Naive thymus-derived CD4-positive, alpha-beta T cell (primary cell): ENCODE measurements at regions not wholly inside any gene's neighbourhood (a gene's known extent, or its start where the extent isn't known, plus 50 kb on each side); places are given as distances from the start of the nearest gene placed in this dataset.

Experiments used
- ATAC-seq: fragments of 150-1000 bp; cut with Tn5 transposase; 2 replicates; pipeline ENCODE4 v1.10.0; 2021; ENCODE audit warnings: mild to moderate bottlenecking, moderate library complexity
- CTCF ChIA-PET: fragments of 350-600 bp; sonication (Branson Sonifier 250); formaldehyde crosslinking; loops from one replicate; lab custom pipeline; 2021; ENCODE audit warnings: antibody characterized with exemption; lab: Charles Lee
- POLR2A ChIA-PET: fragments of 350-600 bp; sonication (Branson Sonifier 250); formaldehyde crosslinking; loops from one replicate; lab custom pipeline; 2021; ENCODE audit warnings: antibody characterized with exemption, inconsistent platforms; lab: Charles Lee
- DNase-seq, 9 donors: peaks; one replicate each; pipeline versions ENCODE4 v3.0.0 to v3.0.0-alpha.2; 2020 to 2022; ENCODE audit warnings: mixed read lengths in 1 of 9
- H3K27ac ChIP-seq: one replicate; pipeline ENCODE4 v1.7.0; 2013; ENCODE audit warnings: mild to moderate bottlenecking, low read depth, low read length, moderate library complexity
- H3K27me3 ChIP-seq, 2 donors: one replicate each; pipeline ENCODE4 v1.7.0; 2013; ENCODE audit warnings: low read length in 2 of 2, mild to moderate bottlenecking in 2 of 2, moderate library complexity in 2 of 2; ENCODE audit not compliant: control insufficient read depth in 2 of 2, insufficient read depth in 2 of 2
- H3K36me3 ChIP-seq, 3 experiments: 1 replicate in 2 of 3; 2 replicates in 1 of 3; pipeline ENCODE4 v1.7.0; 2013; ENCODE audit warnings: low read length in 3 of 3, mild to moderate bottlenecking in 3 of 3, moderate library complexity in 1 of 3; ENCODE audit not compliant: insufficient read depth in 3 of 3, control insufficient read depth in 2 of 3
- H3K4me1 ChIP-seq, 2 donors: one replicate each; pipeline ENCODE4 v1.7.0; 2013; ENCODE audit warnings: low read length in 2 of 2, mild to moderate bottlenecking in 2 of 2, moderate library complexity in 1 of 2; ENCODE audit not compliant: control insufficient read depth in 2 of 2, insufficient read depth in 2 of 2
- H3K4me3 ChIP-seq: 2 replicates; pipeline ENCODE4 v1.7.0; 2013; ENCODE audit warnings: mild to moderate bottlenecking, low read length
- H3K9me3 ChIP-seq, 3 experiments: 1 replicate in 2 of 3; 2 replicates in 1 of 3; pipeline ENCODE4 v1.7.0; 2013; ENCODE audit warnings: low read length in 3 of 3; ENCODE audit not compliant: control insufficient read depth in 2 of 3
- H3K27ac Mint-ChIP-seq, 9 donors: one replicate each; pipeline ENCODE4 v1.8.0; 2020 to 2022; ENCODE audit warnings: mixed read lengths in 9 of 9, mild to moderate bottlenecking in 8 of 9, moderate library complexity in 5 of 9, inconsistent platforms in 2 of 9
- H3K27me3 Mint-ChIP-seq, 5 donors: one replicate each; pipeline ENCODE4 v1.8.0; 2021 to 2022; ENCODE audit warnings: mixed read lengths in 5 of 5, mild to moderate bottlenecking in 1 of 5
- H3K36me3 Mint-ChIP-seq, 5 donors: one replicate each; pipeline ENCODE4 v1.8.0; 2020 to 2022; ENCODE audit warnings: mixed read lengths in 5 of 5, mild to moderate bottlenecking in 3 of 5, inconsistent platforms in 1 of 5
- H3K4me1 Mint-ChIP-seq, 7 donors: one replicate each; pipeline ENCODE4 v1.8.0; 2020 to 2022; ENCODE audit warnings: mixed read lengths in 7 of 7, mild to moderate bottlenecking in 3 of 7, inconsistent platforms in 1 of 7
- H3K4me3 Mint-ChIP-seq, 10 donors: one replicate each; pipeline ENCODE4 v1.8.0; 2020 to 2022; ENCODE audit warnings: mild to moderate bottlenecking in 10 of 10, mixed read lengths in 10 of 10, moderate library complexity in 6 of 10, inconsistent platforms in 2 of 10
- H3K9me3 Mint-ChIP-seq, 11 donors: one replicate each; pipeline ENCODE4 v1.8.0; 2020 to 2022; ENCODE audit warnings: mixed read lengths in 11 of 11, mild to moderate bottlenecking in 4 of 11, inconsistent platforms in 1 of 11, moderate library complexity in 1 of 11
- intact Hi-C, 2 donors: fragments of 100-400 bp; cut with micrococcal nuclease; formaldehyde crosslinking; loops; one replicate each; pipeline ENCODE4 v1.15.1; 2023

- Histone ChIP-seq H3K36me3 (no peaks in the 10 kb centered on the region), H3K4me1 (no peaks in the 10 kb centered on the region), H3K4me3 (no peak overlapping the region), H3K9me3 (peaks cover 0 to 4% (median 0%) of the 10 kb centered on the region in 3 experiments), H3K27ac (no peak overlapping the region), H3K27me3 (no peaks in the 10 kb centered on the region)
- CTCF ChIA-PET, result no interaction called here
- ATAC-seq (no peak), DNase-seq (no peak)
- POLR2A ChIA-PET, result no interaction called here
- Mint-ChIP-seq H3K27ac (no peak overlapping the region), H3K9me3 (peaks cover 0 to 7% (median 3%) of the 10 kb centered on the region in 11 donors), H3K36me3 (no peaks in the 10 kb centered on the region), H3K27me3 (no peaks in the 10 kb centered on the region), H3K4me1 (no peaks in the 10 kb centered on the region), H3K4me3 (no peak overlapping the region)
- intact Hi-C loops, result no loop called here
Measured at GRCh38 chr1:81432059-81432458, 368.7 kb upstream of the ADGRL2 start.

GRCh38 chr1:81431624-81432000 lies 369.1 kb upstream of the ADGRL2 start:
- Mint-ChIP-seq H3K4me3 (no peak overlapping the region), H3K4me1 (no peaks in the 10 kb centered on the region), H3K36me3 (no peaks in the 10 kb centered on the region), H3K27me3 (no peaks in the 10 kb centered on the region), H3K9me3 (peaks cover 0 to 12% (median 3%) of the 10 kb centered on the region in 11 donors), H3K27ac (no peak overlapping the region)
- ATAC-seq (no peak), DNase-seq (no peak)
- peaks cover 0 to 5% (median 0%) of the 10 kb centered on the region in 3 experiments for H3K9me3 ChIP-seq
- ChIA-PET POLR2A (no interaction called here), CTCF (no interaction called here)
- no peak overlapping the region for H3K4me3 ChIP-seq
- H3K27ac ChIP-seq, result no peak overlapping the region
- H3K36me3 ChIP-seq, result no peaks in the 10 kb centered on the region
- intact Hi-C loops, result no loop called here
- no peaks in the 10 kb centered on the region for H3K4me1 ChIP-seq
- no peaks in the 10 kb centered on the region for H3K27me3 ChIP-seq

GRCh38 chr1:81430955-81431623 lies 369.6 kb upstream of the ADGRL2 start:
- no peaks in the 10 kb centered on the region for H3K36me3 Mint-ChIP-seq
- DNase-seq (no peak), ATAC-seq (no peak)
- Histone ChIP-seq H3K4me1 (no peaks in the 10 kb centered on the region), H3K4me3 (no peak overlapping the region), H3K27me3 (no peaks in the 10 kb centered on the region), H3K27ac (no peak overlapping the region), H3K36me3 (no peaks in the 10 kb centered on the region), H3K9me3 (peaks cover 0 to 5% (median 0%) of the 10 kb centered on the region in 3 experiments)
- ChIA-PET POLR2A (no interaction called here), CTCF (no interaction called here)
- H3K27ac Mint-ChIP-seq, result no peak overlapping the region
- H3K4me1 Mint-ChIP-seq, result no peaks in the 10 kb centered on the region
- peaks cover 0 to 16% (median 3%) of the 10 kb centered on the region in 11 donors for H3K9me3 Mint-ChIP-seq
- H3K27me3 Mint-ChIP-seq, result no peaks in the 10 kb centered on the region
- intact Hi-C loops, result no loop called here
- no peak overlapping the region for H3K4me3 Mint-ChIP-seq

GRCh38 chr1:81430236-81430938 lies 370.3 kb upstream of the ADGRL2 start:
- intact Hi-C loops, result no loop called here
- H3K4me1 Mint-ChIP-seq, result no peaks in the 10 kb centered on the region
- no peak overlapping the region for H3K27ac Mint-ChIP-seq
- Histone ChIP-seq H3K4me1 (no peaks in the 10 kb centered on the region), H3K27me3 (no peaks in the 10 kb centered on the region), H3K9me3 (peaks cover 0 to 5% (median 0%) of the 10 kb centered on the region in 3 experiments), H3K4me3 (no peak overlapping the region), H3K27ac (no peak overlapping the region), H3K36me3 (no peaks in the 10 kb centered on the region)
- H3K4me3 Mint-ChIP-seq, result no peak overlapping the region
- H3K27me3 Mint-ChIP-seq, result no peaks in the 10 kb centered on the region
- H3K36me3 Mint-ChIP-seq, result no peaks in the 10 kb centered on the region
- POLR2A ChIA-PET, result no interaction called here
- no peak for ATAC-seq
- DNase-seq, result no peak
- H3K9me3 Mint-ChIP-seq, result peaks cover 0 to 16% (median 3%) of the 10 kb centered on the region in 11 donors
- CTCF ChIA-PET, result no interaction called here

GRCh38 chr1:81428998-81429397 lies 371.7 kb upstream of the ADGRL2 start:
- Mint-ChIP-seq H3K27ac (no peak overlapping the region), H3K4me1 (no peaks in the 10 kb centered on the region), H3K36me3 (no peaks in the 10 kb centered on the region), H3K27me3 (no peaks in the 10 kb centered on the region), H3K9me3 (peaks cover 0 to 16% (median 3%) of the 10 kb centered on the region in 11 donors), H3K4me3 (no peak overlapping the region)
- intact Hi-C loops, result no loop called here
- peaks cover 0 to 5% (median 0%) of the 10 kb centered on the region in 3 experiments for H3K9me3 ChIP-seq
- no peaks in the 10 kb centered on the region for H3K4me1 ChIP-seq
- ChIA-PET CTCF (no interaction called here), POLR2A (no interaction called here)
- ATAC-seq (no peak), DNase-seq (no peak)
- H3K4me3 ChIP-seq, result no peak overlapping the region
- H3K27me3 ChIP-seq, result no peaks in the 10 kb centered on the region
- no peaks in the 10 kb centered on the region for H3K36me3 ChIP-seq
- H3K27ac ChIP-seq, result no peak overlapping the region

GRCh38 chr1:81424816-81425215 lies 375.9 kb upstream of the ADGRL2 start:
- ChIA-PET CTCF (no interaction called here), POLR2A (no interaction called here)
- intact Hi-C loops, result no loop called here
- Histone ChIP-seq H3K4me1 (no peaks in the 10 kb centered on the region), H3K36me3 (no peaks in the 10 kb centered on the region), H3K9me3 (peaks cover 0 to 5% (median 0%) of the 10 kb centered on the region in 3 experiments), H3K4me3 (no peak overlapping the region), H3K27ac (no peak overlapping the region), H3K27me3 (no peaks in the 10 kb centered on the region)
- Mint-ChIP-seq H3K9me3 (peaks cover 0 to 14% (median 2%) of the 10 kb centered on the region in 11 donors), H3K4me1 (no peaks in the 10 kb centered on the region), H3K27me3 (no peaks in the 10 kb centered on the region), H3K36me3 (no peaks in the 10 kb centered on the region), H3K27ac (no peak overlapping the region), H3K4me3 (no peak overlapping the region)
- no peak for DNase-seq
- no peak for ATAC-seq

GRCh38 chr1:81424061-81424460 lies 376.7 kb upstream of the ADGRL2 start:
- no peak for DNase-seq
- H3K9me3 Mint-ChIP-seq, result peaks cover 0 to 14% (median 0%) of the 10 kb centered on the region in 11 donors
- H3K9me3 ChIP-seq, result peaks cover 0 to 5% (median 0%) of the 10 kb centered on the region in 3 experiments

More at GRCh38 chr1:81424061-81424460, 376.7 kb upstream of the ADGRL2 start:
- Mint-ChIP-seq H3K27ac (peak overlapping the region in 1 of 9 donors; percentile 51), H3K36me3 (no peaks in the 10 kb centered on the region), H3K4me1 (no peaks in the 10 kb centered on the region), H3K4me3 (no peak overlapping the region), H3K27me3 (no peaks in the 10 kb centered on the region)
- POLR2A ChIA-PET, result no interaction called here
- CTCF ChIA-PET, result no interaction called here
- intact Hi-C loops, result no loop called here
- no peaks in the 10 kb centered on the region for H3K36me3 ChIP-seq
- H3K4me1 ChIP-seq, result no peaks in the 10 kb centered on the region
- no peak overlapping the region for H3K27ac ChIP-seq
- ATAC-seq, result no peak
- no peaks in the 10 kb centered on the region for H3K27me3 ChIP-seq
- no peak overlapping the region for H3K4me3 ChIP-seq
